ENCODE measurements at regions not wholly inside any gene's neighbourhood (a gene's known extent, or its start where the extent isn't known, plus 50 kb on each side); places are given as distances from the start of the nearest gene placed in this dataset.

DNA sequence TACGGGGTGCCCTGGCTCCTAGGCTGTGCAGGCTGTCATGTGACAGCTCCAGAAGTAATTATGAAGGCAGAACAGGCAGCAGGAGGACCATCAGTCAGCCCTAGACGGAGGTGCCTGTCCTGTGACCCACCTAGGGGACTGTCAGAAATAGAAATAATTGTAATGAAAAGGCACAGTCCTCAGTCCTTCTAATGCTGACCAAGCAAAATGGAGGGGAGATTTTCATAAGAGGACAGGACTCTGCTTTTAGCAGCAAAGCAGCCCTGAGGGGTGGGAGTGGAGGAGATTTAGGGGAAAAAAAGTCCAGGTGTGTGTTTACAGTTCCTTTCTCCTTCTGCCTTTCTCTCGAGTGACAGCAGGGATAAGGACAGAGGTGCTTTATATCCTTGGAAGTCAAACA lies 108.3 kb upstream of the KIRREL3 start:
- Histone ChIP-seq H3K36me3 (replicated peaks; ENCODE audit: low read depth, low read length) (no peaks in the 10 kb centered on the region), H3K9ac (ENCODE audit: low read length) (no peak overlapping the region), H3K79me2 (ENCODE audit: low read length) (no peaks in the 10 kb centered on the region), H3K4me3 (ENCODE audit: low read length) (no peak overlapping the region), H3K27ac (ENCODE audit: low read length) (no peak overlapping the region), H4K20me1 (ENCODE audit: insufficient read depth, low read length) (no peaks in the 10 kb centered on the region), H3K4me2 (ENCODE audit: low read length) (no peak overlapping the region), H2AFZ (ENCODE audit: low read depth, low read length) (no peak overlapping the region), H3K27me3 (ENCODE audit: low read depth, low read length) (no peaks in the 10 kb centered on the region), H3K9me3 (ENCODE audit: insufficient read depth, low read length) (no peaks in the 10 kb centered on the region), H3K4me1 (ENCODE audit: low read length) (no peaks in the 10 kb centered on the region)
- no peak for TF ChIP-seq EZH2phosphoT487 (IDR thresholded peaks at IDR 0.05; ENCODE audit: low read depth)
- TF ChIP-seq, protein P1, sequence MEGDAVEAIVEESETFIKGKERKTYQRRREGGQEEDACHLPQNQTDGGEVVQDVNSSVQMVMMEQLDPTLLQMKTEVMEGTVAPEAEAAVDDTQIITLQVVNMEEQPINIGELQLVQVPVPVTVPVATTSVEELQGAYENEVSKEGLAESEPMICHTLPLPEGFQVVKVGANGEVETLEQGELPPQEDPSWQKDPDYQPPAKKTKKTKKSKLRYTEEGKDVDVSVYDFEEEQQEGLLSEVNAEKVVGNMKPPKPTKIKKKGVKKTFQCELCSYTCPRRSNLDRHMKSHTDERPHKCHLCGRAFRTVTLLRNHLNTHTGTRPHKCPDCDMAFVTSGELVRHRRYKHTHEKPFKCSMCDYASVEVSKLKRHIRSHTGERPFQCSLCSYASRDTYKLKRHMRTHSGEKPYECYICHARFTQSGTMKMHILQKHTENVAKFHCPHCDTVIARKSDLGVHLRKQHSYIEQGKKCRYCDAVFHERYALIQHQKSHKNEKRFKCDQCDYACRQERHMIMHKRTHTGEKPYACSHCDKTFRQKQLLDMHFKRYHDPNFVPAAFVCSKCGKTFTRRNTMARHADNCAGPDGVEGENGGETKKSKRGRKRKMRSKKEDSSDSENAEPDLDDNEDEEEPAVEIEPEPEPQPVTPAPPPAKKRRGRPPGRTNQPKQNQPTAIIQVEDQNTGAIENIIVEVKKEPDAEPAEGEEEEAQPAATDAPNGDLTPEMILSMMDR (IDR thresholded peaks at IDR 0.05; ENCODE audit: low read depth, low read length), result no peak

DNA sequence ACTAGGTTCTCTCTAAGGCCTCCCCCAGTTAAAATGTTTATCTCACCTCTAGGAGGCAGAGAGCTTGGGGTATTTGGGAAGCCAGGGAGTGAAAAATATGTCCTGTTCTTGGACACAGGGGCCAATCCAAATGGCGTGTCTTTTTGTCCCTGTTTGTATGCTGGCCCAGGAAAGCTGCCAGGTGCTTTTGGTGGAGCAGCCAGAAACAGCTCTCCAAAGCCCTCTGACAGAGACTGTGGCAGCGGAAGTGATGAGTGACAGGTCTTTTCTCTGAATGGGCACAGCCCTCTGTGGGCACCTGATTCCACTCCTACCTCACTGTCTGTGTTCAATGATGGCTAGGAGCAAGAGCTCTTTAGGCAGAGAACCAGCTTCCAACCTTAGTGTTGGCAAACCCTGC lies 106.4 kb upstream of the KIRREL3 start:
- Histone ChIP-seq H4K20me1 (ENCODE audit: insufficient read depth, low read length) (no peaks in the 10 kb centered on the region), H2AFZ (ENCODE audit: low read depth, low read length) (no peak overlapping the region), H3K4me2 (ENCODE audit: low read length) (no peak overlapping the region), H3K9ac (ENCODE audit: low read length) (no peak overlapping the region), H3K27ac (ENCODE audit: low read length) (no peak overlapping the region), H3K79me2 (ENCODE audit: low read length) (no peaks in the 10 kb centered on the region), H3K9me3 (ENCODE audit: insufficient read depth, low read length) (no peaks in the 10 kb centered on the region), H3K4me1 (ENCODE audit: low read length) (no peaks in the 10 kb centered on the region), H3K36me3 (replicated peaks; ENCODE audit: low read depth, low read length) (no peaks in the 10 kb centered on the region), H3K27me3 (ENCODE audit: low read depth, low read length) (no peaks in the 10 kb centered on the region), H3K4me3 (ENCODE audit: low read length) (no peak overlapping the region)
- TF ChIP-seq, protein P1 (IDR thresholded peaks at IDR 0.05; ENCODE audit: low read depth, low read length), result no peak
- no peak for TF ChIP-seq EZH2phosphoT487 (IDR thresholded peaks at IDR 0.05; ENCODE audit: low read depth)

DNA sequence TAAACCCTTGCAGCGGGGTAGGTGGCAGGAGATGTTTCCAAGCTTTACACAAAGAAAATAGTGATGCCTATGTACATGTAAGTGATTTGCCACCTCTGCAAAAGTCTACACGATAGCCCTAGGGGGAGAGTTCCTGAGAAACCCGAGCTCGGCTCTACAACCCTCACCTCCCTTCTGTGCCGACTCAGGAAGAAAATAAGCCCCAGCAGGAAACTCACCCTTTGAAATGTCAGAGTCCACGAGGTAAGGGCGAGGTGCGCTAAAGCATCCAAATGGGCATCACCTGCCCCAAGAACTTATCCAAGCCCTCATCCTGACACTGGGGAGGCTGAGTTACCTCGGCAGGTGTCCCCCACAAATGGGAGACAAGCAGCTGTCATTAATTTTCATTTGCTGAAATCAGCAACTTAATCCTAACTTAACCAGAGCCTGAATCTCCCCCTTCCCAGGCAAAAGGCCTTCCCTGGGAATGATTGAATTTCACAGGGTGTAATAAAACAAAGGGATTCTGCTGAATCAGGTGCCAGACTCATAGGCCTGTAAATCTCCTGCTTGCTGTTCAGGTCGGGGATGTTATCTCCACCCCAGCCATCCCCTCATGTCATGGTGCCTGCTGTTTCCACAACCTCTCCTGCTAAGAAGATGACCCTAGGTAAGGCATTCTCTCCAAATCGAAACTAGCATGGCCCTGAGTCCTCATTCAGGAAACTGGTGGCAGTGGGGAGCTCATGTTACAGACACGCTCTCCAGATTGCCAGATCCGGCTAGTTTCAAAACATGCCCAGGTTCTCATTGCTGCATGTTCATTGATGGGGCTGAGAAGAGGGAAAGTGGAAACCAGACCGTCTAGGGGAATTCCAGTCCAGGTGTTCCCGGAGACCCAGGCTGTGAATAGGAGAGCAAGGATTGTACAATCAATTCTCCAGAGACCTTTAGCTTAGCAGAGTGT lies 105.3 kb upstream of the KIRREL3 start:
- no peak overlapping the region for H3K4me2 ChIP-seq (ENCODE audit: low read length)
- no peak for TF ChIP-seq EZH2phosphoT487 (IDR thresholded peaks at IDR 0.05; ENCODE audit: low read depth)
- TF ChIP-seq, protein P1 (IDR thresholded peaks at IDR 0.05; ENCODE audit: low read depth, low read length), result no peak
- no peak overlapping the region for H3K4me3 ChIP-seq (ENCODE audit: low read length)

DNA sequence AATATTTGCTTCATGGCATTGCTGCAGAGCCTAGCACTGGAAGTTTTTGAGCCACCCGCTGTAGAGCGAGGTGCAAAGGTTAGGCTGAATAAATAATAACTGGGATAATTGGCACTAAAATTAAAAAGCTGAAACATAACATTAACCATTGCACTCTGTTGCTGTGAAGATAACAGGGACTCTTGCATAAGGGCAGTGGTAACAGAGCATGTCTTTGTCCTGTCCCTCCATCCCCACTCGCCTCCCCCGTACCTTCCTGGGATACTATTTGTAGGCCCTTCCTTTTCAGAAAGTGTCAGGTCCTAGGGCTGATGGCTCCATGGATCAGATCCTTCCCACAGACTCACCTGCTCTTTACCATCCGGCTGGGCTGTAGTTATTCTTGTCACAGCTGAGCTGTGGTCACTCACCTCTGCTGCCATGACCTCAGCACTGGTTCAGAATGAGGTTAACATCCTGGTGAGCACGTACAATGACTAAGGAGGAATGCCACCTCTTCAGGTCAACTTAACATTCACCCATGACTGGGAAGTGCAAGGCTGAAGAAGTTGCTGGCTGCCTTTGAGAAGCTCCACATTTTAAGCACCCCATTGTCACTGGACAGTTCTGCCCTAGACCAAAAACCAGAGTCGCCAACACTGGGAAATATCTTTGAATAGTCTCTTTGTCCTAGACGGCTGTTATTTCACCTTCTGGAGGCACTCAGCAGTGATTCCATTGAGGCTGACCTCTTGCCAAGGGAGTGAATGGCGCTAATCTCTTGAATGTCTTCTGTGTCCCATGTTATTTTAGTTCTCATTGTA lies 103.2 kb upstream of the KIRREL3 start:
- H2AFZ ChIP-seq (ENCODE audit: low read depth, low read length), result no peak overlapping the region
- no peaks in the 10 kb centered on the region for H3K36me3 ChIP-seq (replicated peaks; ENCODE audit: low read depth, low read length)
- no peaks in the 10 kb centered on the region for H3K4me1 ChIP-seq (ENCODE audit: low read length)
- H3K4me3 ChIP-seq (ENCODE audit: low read length), result no peak overlapping the region
- H3K9me3 ChIP-seq (ENCODE audit: insufficient read depth, low read length), result no peaks in the 10 kb centered on the region
- H3K9ac ChIP-seq (ENCODE audit: low read length), result no peak overlapping the region
- H3K79me2 ChIP-seq (ENCODE audit: low read length), result no peaks in the 10 kb centered on the region
- no peak overlapping the region for H3K4me2 ChIP-seq (ENCODE audit: low read length)
- no peaks in the 10 kb centered on the region for H4K20me1 ChIP-seq (ENCODE audit: insufficient read depth, low read length)
- no peak for TF ChIP-seq EZH2phosphoT487 (IDR thresholded peaks at IDR 0.05; ENCODE audit: low read depth)
- TF ChIP-seq, protein P1 (IDR thresholded peaks at IDR 0.05; ENCODE audit: low read depth, low read length), result no peak
- no peak overlapping the region for H3K27ac ChIP-seq (ENCODE audit: low read length)
- H3K27me3 ChIP-seq (ENCODE audit: low read depth, low read length), result no peaks in the 10 kb centered on the region

More for the DNA sequence above, 105.3 kb upstream of the KIRREL3 start:
- Histone ChIP-seq H3K9me3 (ENCODE audit: insufficient read depth, low read length) (no peaks in the 10 kb centered on the region), H3K4me1 (ENCODE audit: low read length) (no peaks in the 10 kb centered on the region), H3K27ac (ENCODE audit: low read length) (no peak overlapping the region), H4K20me1 (ENCODE audit: insufficient read depth, low read length) (no peaks in the 10 kb centered on the region), H3K9ac (ENCODE audit: low read length) (no peak overlapping the region), H2AFZ (ENCODE audit: low read depth, low read length) (no peak overlapping the region), H3K79me2 (ENCODE audit: low read length) (no peaks in the 10 kb centered on the region), H3K27me3 (ENCODE audit: low read depth, low read length) (no peaks in the 10 kb centered on the region), H3K36me3 (replicated peaks; ENCODE audit: low read depth, low read length) (no peaks in the 10 kb centered on the region)

All from OCI-LY3 (cell line).